AML-193 (cell line): ENCODE measurements at regions not wholly inside any gene's neighbourhood (a gene's known extent, or its start where the extent isn't known, plus 50 kb on each side); places are given as distances from the start of the nearest gene placed in this dataset.
"Not testable (repeated sequence)": the region's sequence is repeated elsewhere in the genome, so short reads cannot be mapped to it uniquely, and the experiment has no call there.

Source experiments
- DNase-seq, 2 experiments: peaks; one replicate each; lab custom pipeline; 2025; lab: John Stamatoyannopoulos, UW

GRCh38 chr6:147674099-147674498 lies 165.6 kb downstream of the SAMD5 start:
- no peak for DNase-seq

GRCh38 chr6:147674794-147675193 lies 166.3 kb downstream of the SAMD5 start:
- no peak for DNase-seq

GRCh38 chr6:147675281-147675680 lies 166.8 kb downstream of the SAMD5 start:
- no peak for DNase-seq

- no peak for DNase-seq
Measured at GRCh38 chr6:147676495-147677199, 168.2 kb downstream of the SAMD5 start.

GRCh38 chr6:147677647-147678046 lies 169.2 kb downstream of the SAMD5 start:
- no peak for DNase-seq

- DNase-seq, result no peak
Measured at GRCh38 chr6:147678253-147678652, 169.8 kb downstream of the SAMD5 start.

- no peak for DNase-seq
Measured at GRCh38 chr6:147684906-147685305, 176.4 kb downstream of the SAMD5 start.

- no peak for DNase-seq
Measured at GRCh38 chr6:147689398-147689797, 180.9 kb downstream of the SAMD5 start.

- DNase-seq, result no peak
Measured at GRCh38 chr6:147691446-147691845, 183.0 kb downstream of the SAMD5 start.

GRCh38 chr6:147693181-147693580 lies 184.7 kb downstream of the SAMD5 start:
- no peak for DNase-seq

- DNase-seq, result not testable (repeated sequence)
Measured at GRCh38 chr6:147694556-147694955, 186.1 kb downstream of the SAMD5 start.

- no peak for DNase-seq
Measured at GRCh38 chr6:147695819-147696218, 187.3 kb downstream of the SAMD5 start.

GRCh38 chr6:147699140-147699539 lies 190.7 kb downstream of the SAMD5 start:
- DNase-seq, result no peak

- no peak for DNase-seq
Measured at GRCh38 chr6:147699637-147700036, 191.1 kb downstream of the SAMD5 start.

GRCh38 chr6:147700436-147701209 lies 192.1 kb downstream of the SAMD5 start:
- no peak for DNase-seq

GRCh38 chr6:147704691-147705090 lies 196.2 kb downstream of the SAMD5 start:
- no peak for DNase-seq

GRCh38 chr6:147707524-147707923 lies 199.0 kb downstream of the SAMD5 start:
- no peak for DNase-seq

GRCh38 chr6:147708170-147708569 lies 199.7 kb downstream of the SAMD5 start:
- DNase-seq, result no peak

- no peak for DNase-seq
Measured at GRCh38 chr6:147709396-147710272, 201.1 kb downstream of the SAMD5 start.

- no peak for DNase-seq
Measured at GRCh38 chr6:147710890-147711289, 202.4 kb downstream of the SAMD5 start.

GRCh38 chr6:147711476-147711875 lies 203.0 kb downstream of the SAMD5 start:
- no peak for DNase-seq

- DNase-seq, result no peak
Measured at GRCh38 chr6:147712841-147713240, 204.4 kb downstream of the SAMD5 start.

GRCh38 chr6:147715035-147715434 lies 206.5 kb downstream of the SAMD5 start:
- no peak for DNase-seq
